D721Med (cell line): ENCODE measurements at regions not wholly inside any gene's neighbourhood (a gene's known extent, or its start where the extent isn't known, plus 50 kb on each side); places are given as distances from the start of the nearest gene placed in this dataset.

Source experiments
- DNase-seq: peaks from one replicate; pipeline ENCODE4 v3.0.0; 2011; ENCODE audit warnings: low spot score; ENCODE audit not compliant: insufficient read length
- FAIRE-seq: peaks from 2 replicates; lab custom pipeline; 2011; peaks lifted over from hg19 to GRCh38; lab: Jason Lieb, UNC
- CTCF ChIP-seq: IDR thresholded peaks from 2 replicates; pipeline ENCODE4 v1.5.1; 2012; ENCODE audit warnings: mild to moderate bottlenecking, control low read depth; ENCODE audit not compliant: insufficient read depth; ENCODE audit errors: missing control alignments

- no peak for TF ChIP-seq CTCF
- FAIRE-seq (no peak), DNase-seq (no peak)
These were observed 416.2 kb downstream of the ENC1 start for GRCh38 chr5:74224331-74224730.

- no peak for FAIRE-seq
- DNase-seq: no peak
These were observed 417.7 kb downstream of the ENC1 start for GRCh38 chr5:74222806-74223205.

GRCh38 chr5:74221413-74221812 lies 419.1 kb downstream of the ENC1 start:
- TF ChIP-seq CTCF: no peak
- peak; percentile 25 for FAIRE-seq
- no peak for DNase-seq

More at GRCh38 chr5:74222806-74223205, 417.7 kb downstream of the ENC1 start:
- TF ChIP-seq CTCF: no peak

- DNase-seq (no peak), FAIRE-seq (no peak)
- no peak for TF ChIP-seq CTCF
These were observed 424.5 kb downstream of the ENC1 start for GRCh38 chr5:74216012-74216411.

GRCh38 chr5:74212336-74212735 lies 428.2 kb downstream of the ENC1 start:
- no peak for DNase-seq
- FAIRE-seq: no peak

GRCh38 chr5:74209571-74209970 lies 431.0 kb downstream of the ENC1 start:
- TF ChIP-seq CTCF: no peak
- DNase-seq (no peak), FAIRE-seq (no peak)

More at GRCh38 chr5:74212336-74212735, 428.2 kb downstream of the ENC1 start:
- peak; percentile 19 for TF ChIP-seq CTCF

- no peak for TF ChIP-seq CTCF
- no peak for DNase-seq
- no peak for FAIRE-seq
These were observed 433.7 kb downstream of the ENC1 start for GRCh38 chr5:74206579-74207550.
